OCI-LY3 (cell line): ENCODE measurements at regions not wholly inside any gene's neighbourhood (a gene's known extent, or its start where the extent isn't known, plus 50 kb on each side); places are given as distances from the start of the nearest gene placed in this dataset.

Source experiments
- CTCF ChIP-seq: fragments of 200-600, 300-600 bp; sonication (generic); IDR thresholded peaks from 2 replicates; pipeline ENCODE4 v1.5.1; 2014; ENCODE audit warnings: antibody characterized with exemption, low read length, low read depth
- EZH2phosphoT487 ChIP-seq: fragments of 200-600 bp; shearing (Covaris generic); IDR thresholded peaks from 2 replicates; pipeline ENCODE4 v1.6.1; 2018; ENCODE audit warnings: antibody characterized with exemption, mixed run types, low read depth

- TF ChIP-seq CTCF (no peak), EZH2phosphoT487 (no peak)
Measured at GRCh38 chr16:72428681-72429376, 256.9 kb upstream of the PMFBP1 start.
